HG02759 (cell line): ENCODE measurements at regions not wholly inside any gene's neighbourhood (a gene's known extent, or its start where the extent isn't known, plus 50 kb on each side); places are given as distances from the start of the nearest gene placed in this dataset.
"Not testable (repeated sequence)": the region's sequence is repeated elsewhere in the genome, so short reads cannot be mapped to it uniquely, and the experiment has no call there.

Experiments
- ATAC-seq: cut with Tn5 transposase; IDR thresholded peaks from one replicate; pipeline ENCODE4 v1.9.1; 2021; ENCODE audit warnings: mild to moderate bottlenecking, moderate library complexity; ENCODE audit not compliant: unreplicated experiment

- no peak for ATAC-seq
Measured at GRCh38 chr6:77326029-77326428, 137.3 kb downstream of the HTR1B start.

- ATAC-seq: no peak
Measured at GRCh38 chr6:77324866-77325265, 138.4 kb downstream of the HTR1B start.

GRCh38 chr6:77322604-77323003 is 140.7 kb downstream of the HTR1B start:
- no peak for ATAC-seq

- no peak for ATAC-seq
Measured at GRCh38 chr6:77318256-77318655, 145.0 kb downstream of the HTR1B start.

- ATAC-seq: no peak
Measured at GRCh38 chr6:77313595-77313994, 149.7 kb downstream of the HTR1B start.

GRCh38 chr6:77299931-77300330 is 163.4 kb downstream of the HTR1B start:
- no peak for ATAC-seq

GRCh38 chr6:77298283-77298682 is 165.0 kb downstream of the HTR1B start:
- ATAC-seq: no peak

GRCh38 chr6:77292564-77293546 is 170.4 kb downstream of the HTR1B start:
- ATAC-seq: no peak

- ATAC-seq: no peak
Measured at GRCh38 chr6:77290798-77291197, 172.5 kb downstream of the HTR1B start.

GRCh38 chr6:77286541-77286940 is 176.8 kb downstream of the HTR1B start:
- no peak for ATAC-seq

GRCh38 chr6:77273929-77274328 is 189.4 kb downstream of the HTR1B start:
- no peak for ATAC-seq

GRCh38 chr6:77264970-77265369 is 198.3 kb downstream of the HTR1B start:
- no peak for ATAC-seq

- no peak for ATAC-seq
Measured at GRCh38 chr6:77263003-77263402, 200.3 kb downstream of the HTR1B start.

- ATAC-seq: not testable (repeated sequence)
Measured at GRCh38 chr6:77251801-77252200, 211.5 kb downstream of the HTR1B start.

GRCh38 chr6:77249560-77249959 is 213.7 kb downstream of the HTR1B start:
- no peak for ATAC-seq

GRCh38 chr6:77245026-77245425 is 218.3 kb downstream of the HTR1B start:
- ATAC-seq: no peak

GRCh38 chr6:77231438-77232305 is 231.6 kb downstream of the HTR1B start:
- no peak for ATAC-seq

GRCh38 chr6:77228279-77228678 is 235.0 kb downstream of the HTR1B start:
- ATAC-seq: no peak

- ATAC-seq: no peak
Measured at GRCh38 chr6:77217896-77218295, 245.4 kb downstream of the HTR1B start.

GRCh38 chr6:77205936-77206335 is 257.4 kb downstream of the HTR1B start:
- ATAC-seq: no peak

- ATAC-seq: no peak
Measured at GRCh38 chr6:77204555-77204954, 258.7 kb downstream of the HTR1B start.

- no peak for ATAC-seq
Measured at GRCh38 chr6:77183447-77183846, 279.8 kb downstream of the HTR1B start.
